ENCODE measurements at regions not wholly inside any gene's neighbourhood (a gene's known extent, or its start where the extent isn't known, plus 50 kb on each side); places are given as distances from the start of the nearest gene placed in this dataset.

- TF ChIP-seq REST (IDR thresholded peaks at IDR 0.05; ENCODE audit: unreplicated experiment) = no peak
Observed at GRCh38 chr4:83959160-83959559, 423.3 kb downstream of the GPAT3 start (continued).

GRCh38 chr4:83947830-83948193, 411.9 kb downstream of the GPAT3 start:
- H3K79me2 ChIP-seq (replicated peaks; ENCODE audit: insufficient read depth) = no peaks in the 10 kb centered on the region
- H3K9me3 Mint-ChIP-seq = peaks cover 11% of the 10 kb centered on the region; the same call in 2 of the 3 replicates
- no peaks in the 10 kb centered on the region for H3K27me3 Mint-ChIP-seq (ENCODE audit: insufficient read depth, low read depth, poor library complexity)
- no peak overlapping the region for H3K4me2 ChIP-seq
- no peaks in the 10 kb centered on the region for H3K36me3 ChIP-seq (ENCODE audit: insufficient read depth)
- no peak overlapping the region for H3K27ac Mint-ChIP-seq
- no peaks in the 10 kb centered on the region; the same call in 2 of the 3 replicates for H3K36me3 Mint-ChIP-seq (ENCODE audit: low read depth)
- H2AFZ ChIP-seq = peak overlapping the region; percentile 23
- peaks cover 10% of the 10 kb centered on the region; the same call in 2 of the 3 replicates for H3K4me1 Mint-ChIP-seq
- H3K9me2 ChIP-seq (ENCODE audit: insufficient read depth) = no peaks in the 10 kb centered on the region
- no peak overlapping the region for H3K4me3 Mint-ChIP-seq
- no peaks in the 10 kb centered on the region for H3K4me1 ChIP-seq (ENCODE audit: insufficient read depth)
- DNase-seq (ENCODE audit: low spot score) = peak; percentile 28
- H3F3A ChIP-seq (replicated peaks; ENCODE audit: low read depth) = no peaks in the 10 kb centered on the region
- no peak overlapping the region for H3K4me3 ChIP-seq
- no peak overlapping the region for H3K27ac ChIP-seq (ENCODE audit: low read depth)
- H3K27me3 ChIP-seq (ENCODE audit: insufficient read depth) = no peaks in the 10 kb centered on the region
- ATAC-seq = peak; percentile 72
- H4K20me1 ChIP-seq (replicated peaks; ENCODE audit: insufficient read depth) = no peaks in the 10 kb centered on the region
- TF ChIP-seq POLR2AphosphoS5 (IDR thresholded peaks at IDR 0.05; ENCODE audit: low read depth) (no peak), CREB1 (CRISPR knock-in tag; IDR thresholded peaks at IDR 0.05; ENCODE audit: low read depth) (no peak), NANOG (IDR thresholded peaks at IDR 0.05; ENCODE audit: borderline replicate concordance) (no peak), ZNF331 (CRISPR knock-in tag; IDR thresholded peaks at IDR 0.05; ENCODE audit: low read depth) (no peak; the same call in 1 of the 2 replicates), EZH2 (IDR thresholded peaks at IDR 0.05; ENCODE audit: low read depth, unreplicated experiment) (no peak), EZH2phosphoT487 (IDR thresholded peaks at IDR 0.05; ENCODE audit: unreplicated experiment) (no peak), REST (IDR thresholded peaks at IDR 0.05; ENCODE audit: unreplicated experiment) (no peak), JUNB (IDR thresholded peaks at IDR 0.05; ENCODE audit: unreplicated experiment) (no peak), ZNF462 (CRISPR knock-in tag; IDR thresholded peaks at IDR 0.05) (no peak)
- TF ChIP-seq, protein P1, sequence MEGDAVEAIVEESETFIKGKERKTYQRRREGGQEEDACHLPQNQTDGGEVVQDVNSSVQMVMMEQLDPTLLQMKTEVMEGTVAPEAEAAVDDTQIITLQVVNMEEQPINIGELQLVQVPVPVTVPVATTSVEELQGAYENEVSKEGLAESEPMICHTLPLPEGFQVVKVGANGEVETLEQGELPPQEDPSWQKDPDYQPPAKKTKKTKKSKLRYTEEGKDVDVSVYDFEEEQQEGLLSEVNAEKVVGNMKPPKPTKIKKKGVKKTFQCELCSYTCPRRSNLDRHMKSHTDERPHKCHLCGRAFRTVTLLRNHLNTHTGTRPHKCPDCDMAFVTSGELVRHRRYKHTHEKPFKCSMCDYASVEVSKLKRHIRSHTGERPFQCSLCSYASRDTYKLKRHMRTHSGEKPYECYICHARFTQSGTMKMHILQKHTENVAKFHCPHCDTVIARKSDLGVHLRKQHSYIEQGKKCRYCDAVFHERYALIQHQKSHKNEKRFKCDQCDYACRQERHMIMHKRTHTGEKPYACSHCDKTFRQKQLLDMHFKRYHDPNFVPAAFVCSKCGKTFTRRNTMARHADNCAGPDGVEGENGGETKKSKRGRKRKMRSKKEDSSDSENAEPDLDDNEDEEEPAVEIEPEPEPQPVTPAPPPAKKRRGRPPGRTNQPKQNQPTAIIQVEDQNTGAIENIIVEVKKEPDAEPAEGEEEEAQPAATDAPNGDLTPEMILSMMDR (conservative IDR thresholded peaks at IDR 0.05; ENCODE audit: low read depth in 2 of 2) = no peak

Measured in GM23338 (cell line).